Fibroblast of skin of scalp (primary cell): ENCODE measurements at regions not wholly inside any gene's neighbourhood (a gene's known extent, or its start where the extent isn't known, plus 50 kb on each side); places are given as distances from the start of the nearest gene placed in this dataset.

Source experiments
- DNase-seq: peaks from one replicate; pipeline ENCODE4 v3.0.0-alpha.2; 2013

DNA sequence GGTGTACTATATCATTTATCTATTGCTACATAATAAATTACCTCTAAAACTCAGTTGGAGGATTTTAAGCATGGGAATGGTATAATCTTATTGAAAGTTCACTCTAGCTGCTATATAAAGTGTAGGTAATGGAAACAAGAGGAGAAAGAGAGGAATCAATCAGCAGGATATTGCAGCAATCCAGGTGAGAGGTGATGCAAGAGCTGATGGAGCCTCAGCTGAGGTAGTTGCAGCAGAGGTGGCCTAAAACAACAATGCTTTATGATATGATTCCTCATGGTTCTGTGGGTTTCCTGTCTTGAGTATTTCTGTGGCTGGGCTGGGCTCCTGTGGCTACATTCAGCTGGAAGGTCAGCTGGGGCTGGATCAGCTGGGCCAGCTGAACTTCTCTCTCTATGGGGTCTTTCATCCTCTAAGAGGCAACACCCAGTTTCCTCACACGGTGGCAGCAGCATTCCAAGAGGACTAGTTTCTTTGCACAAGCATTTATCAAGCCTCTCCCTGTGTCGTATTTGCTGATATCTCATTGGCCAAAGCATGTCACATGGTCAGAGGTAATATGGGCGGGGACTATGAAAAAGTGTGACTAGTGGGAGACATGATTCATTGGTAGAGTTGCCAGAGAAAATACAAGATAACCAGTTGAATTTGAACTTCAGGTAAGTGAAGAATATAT lies 135.4 kb upstream of the LARGE1 start:
- no peak for DNase-seq

DNA sequence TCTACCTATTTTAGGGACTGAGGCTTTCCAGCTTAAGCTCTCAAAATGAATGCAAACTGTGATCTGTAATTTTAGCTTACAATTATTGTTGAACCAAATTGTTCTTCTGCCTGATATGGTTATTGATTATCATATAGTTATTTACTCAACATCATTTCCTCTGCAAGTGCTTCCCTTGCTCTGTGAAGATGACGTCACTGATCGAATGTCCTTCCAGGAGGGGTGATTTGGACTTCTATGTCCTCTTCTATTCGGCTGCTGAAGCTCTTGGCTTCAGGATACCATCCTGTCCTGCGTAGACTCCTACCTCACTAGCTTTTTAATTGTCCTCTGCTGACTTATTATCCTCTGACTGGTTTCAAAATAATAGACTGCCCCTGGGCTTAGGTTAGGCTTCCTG lies 137.4 kb upstream of the LARGE1 start:
- no peak for DNase-seq

DNA sequence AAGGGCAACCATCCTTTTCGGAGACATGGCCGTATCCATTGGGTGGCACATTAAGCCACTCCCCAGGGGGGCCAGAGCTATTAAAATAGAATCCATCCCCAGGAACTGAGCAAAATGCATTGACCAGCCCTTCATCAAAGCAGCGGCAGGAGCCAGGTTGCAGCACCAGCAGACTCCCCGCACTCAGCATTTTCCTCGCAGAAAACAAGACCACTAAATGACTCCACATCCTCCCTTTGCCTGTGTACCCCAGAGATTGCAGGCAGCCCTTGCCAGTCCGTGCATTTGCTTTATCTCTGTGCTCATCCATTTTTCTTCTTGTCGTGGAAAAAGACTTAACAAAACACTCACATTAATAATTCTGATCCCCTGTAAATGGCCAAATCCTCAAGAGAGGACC lies 144.4 kb upstream of the LARGE1 start:
- no peak for DNase-seq

DNA sequence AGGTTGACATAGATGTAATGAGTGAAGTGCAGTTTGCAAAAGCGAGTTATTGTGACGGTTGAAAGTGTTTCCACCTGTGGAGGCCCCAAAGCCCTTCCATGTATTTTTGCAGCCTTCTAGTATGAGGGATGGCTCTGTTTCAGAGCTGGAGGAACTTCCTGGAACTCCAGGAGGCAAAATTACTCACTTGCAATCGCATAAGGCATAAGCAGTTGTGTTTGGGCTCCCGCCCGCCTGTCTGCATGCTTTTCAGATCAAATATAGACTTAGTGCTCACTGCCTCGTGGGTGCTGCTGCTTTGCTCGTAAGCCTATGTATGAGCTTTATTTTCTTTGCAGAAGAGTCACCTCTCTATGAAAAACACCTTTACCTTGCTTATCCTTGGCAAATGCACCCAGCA lies 146.8 kb upstream of the LARGE1 start:
- no peak for DNase-seq

DNA sequence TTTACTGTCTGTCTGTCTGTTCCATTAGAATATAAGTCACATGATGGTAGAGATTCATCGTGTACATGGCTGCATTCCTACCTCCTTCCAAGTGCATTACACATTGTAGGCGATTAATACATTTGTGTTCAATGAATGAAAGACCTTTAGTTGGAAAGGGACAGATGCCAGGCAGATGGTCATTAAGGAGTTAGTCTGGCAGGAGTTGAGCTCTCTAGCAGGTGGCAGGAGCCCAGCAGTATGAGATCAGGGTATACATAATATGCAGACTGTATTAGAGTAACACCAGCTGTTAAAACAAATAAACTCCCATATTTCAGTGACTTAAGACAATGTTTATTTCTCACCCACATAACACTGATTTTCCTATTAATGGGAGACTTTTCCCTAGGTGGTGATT lies 147.7 kb upstream of the LARGE1 start:
- no peak for DNase-seq

DNA sequence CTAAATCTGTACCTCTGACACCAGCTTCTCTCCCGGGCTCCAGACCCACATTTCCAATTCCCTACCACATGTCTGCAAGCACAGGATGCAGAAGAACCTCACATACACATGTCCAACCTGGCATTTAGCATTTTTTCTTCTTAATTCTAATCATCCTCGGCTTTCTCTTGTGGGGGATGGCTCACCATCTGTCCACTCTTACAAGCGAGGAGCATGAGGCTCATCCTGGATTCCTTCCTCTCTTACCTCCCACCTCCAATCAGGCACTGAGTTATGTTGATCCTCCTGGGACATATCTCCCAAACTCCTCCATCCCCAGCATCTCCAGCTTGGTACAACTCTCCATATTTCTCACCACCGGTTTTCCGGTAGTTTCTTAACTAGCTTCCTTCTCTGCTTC lies 149.8 kb upstream of the LARGE1 start:
- no peak for DNase-seq

DNA sequence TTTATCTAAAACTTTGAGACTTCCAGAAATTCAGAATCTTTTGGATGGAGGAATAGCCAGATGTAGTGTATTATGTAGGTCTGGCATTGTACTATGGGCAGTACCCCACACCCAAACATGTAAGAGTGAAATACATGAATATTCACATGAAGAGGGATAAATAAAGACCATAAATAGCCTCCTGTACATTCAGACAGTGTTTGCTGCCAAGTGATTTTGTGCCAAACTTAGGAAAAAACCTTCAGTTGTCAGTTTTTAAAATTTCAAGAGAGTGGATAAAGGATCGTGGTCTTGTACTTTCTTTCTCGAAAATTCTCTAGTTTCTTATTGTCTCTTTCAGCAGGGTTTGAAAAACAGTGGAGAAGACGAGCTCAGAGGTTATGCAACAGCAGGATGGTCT lies 150.3 kb upstream of the LARGE1 start:
- no peak for DNase-seq

DNA sequence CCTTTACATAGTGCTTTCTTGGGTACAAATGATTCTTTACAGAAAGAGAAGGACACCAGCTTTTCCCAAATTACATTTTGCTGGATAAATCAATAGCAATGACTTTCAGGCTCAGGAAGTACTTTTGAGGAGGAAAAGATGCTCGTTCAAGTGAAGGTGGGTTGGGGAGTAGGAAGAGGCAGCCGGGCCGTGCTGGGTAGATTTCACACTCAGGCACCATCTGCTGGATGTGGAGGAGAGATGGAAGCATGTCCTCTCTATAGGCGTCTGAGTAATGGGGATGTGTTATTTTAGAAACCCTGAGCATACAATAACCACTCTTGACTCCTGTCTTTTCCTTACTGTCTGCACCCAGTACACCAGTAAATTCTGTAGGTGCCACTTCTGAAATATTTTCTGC lies 152.3 kb upstream of the LARGE1 start:
- no peak for DNase-seq

DNA sequence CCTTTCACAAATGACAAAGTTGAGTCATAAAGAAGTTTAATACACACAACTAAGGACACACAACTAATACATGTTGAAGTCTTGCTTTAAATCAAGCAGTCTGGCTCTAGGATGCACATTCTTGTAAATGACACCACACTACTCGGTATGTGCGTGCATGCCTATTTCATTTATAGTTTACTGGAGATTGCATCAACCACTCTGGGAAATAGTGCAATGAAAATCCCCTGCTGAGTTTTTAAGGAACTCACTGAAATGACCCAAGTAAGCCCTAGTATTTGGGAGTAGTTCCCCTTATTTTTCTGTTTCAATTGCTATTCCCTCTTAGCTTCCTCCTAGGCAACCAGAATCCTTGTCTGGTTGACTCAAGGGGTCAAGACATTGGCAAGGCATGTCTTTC lies 160.2 kb upstream of the LARGE1 start:
- DNase-seq: peak; percentile 18

DNA sequence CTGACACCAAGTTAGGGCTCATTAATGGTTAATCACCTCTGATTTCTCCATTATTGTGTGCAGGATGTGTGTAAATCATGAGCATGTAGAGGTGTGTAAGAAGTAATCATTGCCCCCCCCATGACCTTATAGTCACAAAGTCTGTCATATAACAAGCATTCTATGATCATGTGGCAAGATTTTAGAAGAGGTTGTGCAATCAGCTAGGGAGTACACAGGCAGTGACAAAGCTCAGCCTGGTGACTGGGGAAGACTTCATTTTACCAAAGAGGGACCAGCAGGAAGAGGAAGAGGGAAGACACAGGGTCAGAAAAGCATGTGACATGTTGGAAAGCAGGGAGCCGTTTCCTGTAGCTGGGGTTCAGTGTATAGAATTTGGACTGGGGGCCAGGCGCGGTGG lies 176.5 kb upstream of the LARGE1 start:
- DNase-seq: no peak

DNA sequence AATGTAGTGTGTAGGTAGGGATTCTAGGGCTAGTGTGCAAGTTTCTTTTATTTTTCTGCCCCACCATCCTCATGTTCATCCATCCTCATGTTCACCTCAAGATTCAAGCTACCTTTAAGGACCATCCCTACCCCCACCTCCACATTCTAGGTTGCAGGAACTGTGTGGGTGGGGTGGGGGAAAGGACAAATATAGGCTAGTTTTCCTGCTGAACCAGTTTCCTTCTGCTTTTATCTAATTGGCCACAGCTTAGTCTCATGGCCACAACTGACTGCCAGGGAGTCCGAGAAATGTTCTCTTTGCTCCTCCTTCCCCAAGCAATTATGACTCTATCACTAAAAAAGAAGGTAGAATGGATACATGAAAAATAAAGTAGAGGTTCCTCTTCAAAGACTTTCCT lies 179.0 kb upstream of the LARGE1 start:
- DNase-seq: no peak

DNA sequence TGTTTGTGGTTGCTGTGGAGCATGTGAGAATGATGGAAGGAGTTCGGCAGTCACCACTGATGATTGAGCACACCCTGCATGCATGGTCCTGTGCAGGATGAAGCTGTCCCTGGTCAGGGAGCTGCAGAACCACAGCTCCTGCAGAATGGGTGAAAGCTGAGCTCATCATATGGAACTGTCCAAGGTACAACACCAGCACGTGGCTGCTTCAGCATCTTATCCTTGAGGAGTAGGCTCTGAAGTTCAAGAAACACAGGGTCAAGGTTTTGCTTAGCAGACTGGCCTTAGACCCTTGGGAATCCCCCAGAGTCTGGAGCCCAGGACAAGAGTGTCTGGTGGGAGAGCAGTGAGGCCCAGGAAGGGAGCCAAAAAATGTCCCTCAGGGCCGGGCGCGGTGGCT lies 182.4 kb upstream of the LARGE1 start:
- no peak for DNase-seq

DNA sequence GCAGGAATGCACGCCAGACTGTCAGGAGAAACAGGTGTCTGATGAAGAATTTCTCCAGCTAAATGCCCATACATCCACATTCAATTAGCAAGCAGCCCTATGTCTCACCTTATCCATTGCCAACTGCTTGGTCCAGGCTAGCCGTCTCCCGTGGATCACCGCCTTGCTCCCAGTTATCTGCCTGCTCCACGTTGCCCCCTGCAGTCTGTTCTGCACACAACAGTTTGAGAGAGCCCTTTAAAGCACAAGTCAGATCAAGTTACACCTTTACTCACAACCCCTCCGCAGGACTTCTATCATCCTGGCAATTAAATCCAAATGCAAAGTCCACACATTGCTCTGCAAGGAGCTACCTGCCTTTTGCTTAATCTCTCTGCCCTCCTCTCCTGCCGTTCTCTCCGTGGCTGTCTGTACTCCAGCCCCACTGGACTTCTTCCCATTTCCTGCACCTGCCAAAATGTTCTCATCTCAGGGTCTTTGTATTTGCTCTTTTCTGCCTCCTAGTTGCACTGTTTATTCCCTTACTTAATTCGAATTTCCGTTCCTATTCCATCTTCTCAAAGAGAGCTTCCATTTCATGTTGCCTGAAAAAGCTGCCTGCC lies 185.3 kb upstream of the LARGE1 start:
- DNase-seq: peak; percentile 0

DNA sequence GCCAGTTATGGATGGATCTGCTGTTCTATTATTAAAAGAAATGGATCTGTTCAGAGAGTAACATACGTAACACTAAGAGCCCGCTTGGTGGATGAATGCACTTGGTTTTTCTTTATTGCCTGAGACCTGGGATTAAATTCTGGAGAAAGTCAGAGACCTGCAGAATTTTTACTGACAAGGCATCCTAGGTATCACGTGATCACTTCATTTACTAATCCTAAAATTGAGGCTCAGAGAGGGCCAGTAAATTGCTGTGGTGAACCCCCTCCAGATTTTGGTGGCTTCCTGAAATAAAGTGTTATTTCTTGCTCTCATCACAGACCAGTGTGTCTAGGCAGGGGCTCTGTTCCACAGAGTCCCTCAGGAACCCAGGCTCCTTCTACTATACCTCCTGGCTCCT lies 187.9 kb upstream of the LARGE1 start:
- DNase-seq: no peak

DNA sequence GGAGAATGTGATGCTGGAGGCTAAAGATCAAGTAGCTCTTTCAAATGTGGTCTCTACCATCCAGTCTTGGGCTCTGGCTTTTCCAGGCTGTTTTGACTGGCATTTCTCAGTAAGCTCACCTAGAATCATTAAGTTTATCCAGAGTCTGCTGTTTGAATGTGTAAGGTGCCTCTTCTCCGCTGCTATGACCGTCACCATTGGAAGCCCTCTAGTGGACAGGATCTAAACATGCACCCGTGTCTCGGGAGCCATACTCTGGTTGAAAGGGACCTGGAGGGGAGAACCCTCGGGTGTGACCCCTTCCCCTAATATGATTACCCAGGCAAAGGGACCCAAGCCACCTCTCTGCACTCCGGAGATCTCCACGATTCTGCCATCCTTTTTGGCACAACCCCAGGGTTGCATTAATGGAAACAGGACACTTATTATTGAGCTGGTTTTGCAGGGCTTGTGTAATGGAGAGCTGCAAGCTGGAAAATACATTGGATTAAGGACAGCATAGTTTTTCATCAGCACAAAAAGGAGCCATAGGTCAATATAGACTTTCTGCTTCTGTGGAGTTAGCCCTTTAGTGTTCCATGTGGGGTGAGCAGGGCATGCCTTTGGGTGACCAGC lies 191.0 kb upstream of the LARGE1 start:
- DNase-seq: peak; percentile 22

DNA sequence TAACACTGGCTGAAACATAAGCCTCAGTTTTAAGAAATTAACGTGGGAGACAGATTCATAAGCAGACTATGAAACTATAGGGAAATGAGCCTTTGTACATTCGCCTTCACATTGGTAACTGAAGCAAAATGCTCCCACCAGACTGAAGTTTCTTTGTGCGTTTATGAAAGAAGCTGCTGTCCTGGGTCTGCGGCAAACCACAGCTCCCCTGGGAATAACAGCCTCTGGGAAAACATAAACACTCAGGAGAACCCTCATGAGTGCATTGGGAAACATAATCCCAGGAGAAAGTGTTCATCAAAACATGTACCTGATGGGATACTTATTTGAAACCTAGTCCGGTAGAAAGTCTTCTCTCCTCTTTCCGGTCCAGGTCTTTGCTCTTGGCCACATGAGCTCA lies 193.1 kb upstream of the LARGE1 start:
- no peak for DNase-seq

DNA sequence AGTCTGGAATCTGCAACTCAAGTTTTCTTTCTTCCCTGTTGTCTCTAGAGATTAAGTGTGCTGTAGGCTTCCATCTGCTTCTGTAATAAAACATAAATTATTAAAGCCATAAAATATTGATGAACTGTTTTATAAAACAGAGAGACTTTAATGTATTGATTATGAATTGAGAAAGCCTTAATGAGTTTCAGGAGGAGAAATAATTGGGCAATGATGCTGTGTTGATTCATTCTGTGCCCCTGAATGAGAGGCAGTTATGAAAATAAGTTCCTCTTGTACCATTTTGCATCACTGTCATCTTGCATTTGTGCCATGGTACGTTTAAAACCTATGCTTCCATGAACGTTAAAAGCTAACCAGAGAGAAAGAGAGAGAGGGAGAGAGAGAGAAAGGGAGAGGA lies 194.1 kb upstream of the LARGE1 start:
- DNase-seq: no peak

DNA sequence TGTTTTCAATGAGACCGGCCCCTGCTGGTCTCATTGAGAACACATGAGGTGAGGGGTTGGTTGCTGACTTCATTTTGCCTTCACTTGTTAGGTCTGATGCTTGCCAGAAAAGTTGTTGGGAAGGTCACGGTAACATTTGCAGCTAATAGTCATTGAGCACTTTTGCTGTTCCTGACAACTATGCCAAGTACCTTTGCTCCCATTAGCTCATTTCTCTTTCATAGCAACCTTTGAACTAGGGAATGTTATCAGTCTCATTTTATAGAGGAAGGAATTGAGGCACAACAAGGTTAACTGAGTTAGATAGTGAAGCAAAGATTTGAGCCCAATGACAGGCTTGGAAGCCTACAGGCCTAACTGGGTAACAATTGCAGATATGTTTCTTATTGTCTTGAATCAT lies 195.4 kb upstream of the LARGE1 start:
- no peak for DNase-seq

DNA sequence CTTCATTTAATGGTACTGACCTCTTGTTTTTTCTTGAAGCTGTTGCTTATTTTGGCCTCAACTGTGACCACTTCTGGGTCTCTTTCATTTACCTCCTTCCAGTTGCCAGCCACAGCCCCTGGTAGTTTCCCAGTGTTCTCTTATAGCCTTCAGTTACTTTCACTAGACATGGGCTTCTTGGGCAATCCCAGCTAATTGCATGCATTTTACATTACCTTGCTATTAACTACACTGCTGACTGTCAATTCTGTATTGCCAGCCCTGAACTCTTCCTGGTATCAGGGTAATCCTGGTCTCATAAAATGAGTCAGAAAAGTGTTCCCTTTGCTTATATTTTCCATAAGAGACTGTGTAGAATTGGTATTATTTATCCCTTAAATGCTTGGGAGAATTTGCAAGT lies 195.8 kb upstream of the LARGE1 start:
- no peak for DNase-seq

DNA sequence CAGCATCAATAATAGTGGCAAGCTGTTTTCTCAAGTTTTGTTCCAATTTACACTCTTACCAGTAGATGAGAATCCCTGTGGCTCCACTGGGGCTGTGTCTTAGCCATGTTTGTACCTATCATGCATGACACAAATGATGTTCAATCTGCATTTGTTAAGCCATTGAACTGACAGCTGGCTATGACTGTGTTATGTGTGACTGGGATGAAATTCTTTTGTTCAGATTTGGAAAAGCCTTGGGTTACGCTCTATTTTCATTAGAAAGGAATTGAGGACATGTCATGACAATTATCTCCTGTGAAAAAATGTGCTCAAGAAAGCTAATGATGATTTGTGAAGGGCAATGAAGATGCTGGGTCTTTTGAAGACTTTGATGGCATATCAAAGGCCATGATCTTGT lies 201.8 kb upstream of the LARGE1 start:
- DNase-seq: no peak

DNA sequence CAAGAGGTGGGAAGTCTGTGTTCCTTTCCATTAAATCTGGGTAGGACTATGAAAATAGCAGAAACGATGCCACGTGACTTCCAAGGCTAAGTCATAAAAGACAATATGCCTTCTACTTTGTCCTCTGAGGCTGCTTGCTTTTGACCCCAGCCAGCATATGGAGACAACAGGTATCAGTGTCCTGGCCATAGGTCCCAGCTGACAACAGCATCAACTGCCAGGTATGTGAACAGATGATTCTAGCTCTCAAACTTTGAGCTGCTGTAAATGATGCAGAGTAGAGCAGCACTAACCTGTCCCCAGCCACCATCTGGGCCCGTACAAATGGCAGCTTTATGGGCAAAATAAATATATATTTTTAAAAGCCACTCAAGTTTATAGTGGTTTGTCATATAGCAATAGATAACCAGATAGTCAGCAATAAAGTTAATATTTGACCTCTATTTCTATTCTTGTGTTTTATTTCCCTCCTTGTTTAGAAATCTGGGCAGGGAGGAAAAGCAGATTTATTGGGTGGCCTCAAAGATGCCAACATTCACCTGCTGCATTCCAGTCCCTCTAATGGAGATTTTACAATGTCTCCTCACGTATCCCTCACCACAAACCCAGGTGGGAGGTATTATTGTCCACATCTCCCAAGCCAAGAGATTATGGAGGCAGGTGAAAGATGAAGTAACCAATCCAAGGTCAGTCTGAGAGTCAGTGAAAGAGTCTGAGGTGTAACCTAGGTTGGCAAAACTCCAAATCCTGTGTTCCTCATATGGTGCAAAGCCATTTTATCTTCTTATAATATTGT lies 209.6 kb upstream of the LARGE1 start:
- no peak for DNase-seq

DNA sequence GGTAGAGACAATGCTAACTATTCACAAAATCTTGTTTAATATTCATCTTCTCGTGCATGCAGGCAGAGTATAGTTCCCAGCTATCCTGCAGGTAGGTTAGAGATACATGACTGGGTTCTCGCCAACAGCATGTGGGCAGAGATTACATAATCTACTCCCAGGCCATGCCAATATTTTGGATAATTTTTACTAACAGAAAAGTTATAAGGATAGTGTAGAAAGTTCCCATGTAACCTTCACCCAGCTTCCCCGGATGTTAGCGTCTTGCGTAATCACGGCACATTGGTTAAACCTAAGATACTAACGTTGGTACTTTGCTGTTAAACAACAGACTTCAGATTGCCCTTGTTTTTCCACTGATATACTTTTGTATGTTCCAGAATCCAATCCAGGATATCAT lies 215.5 kb upstream of the LARGE1 start:
- DNase-seq: no peak

DNA sequence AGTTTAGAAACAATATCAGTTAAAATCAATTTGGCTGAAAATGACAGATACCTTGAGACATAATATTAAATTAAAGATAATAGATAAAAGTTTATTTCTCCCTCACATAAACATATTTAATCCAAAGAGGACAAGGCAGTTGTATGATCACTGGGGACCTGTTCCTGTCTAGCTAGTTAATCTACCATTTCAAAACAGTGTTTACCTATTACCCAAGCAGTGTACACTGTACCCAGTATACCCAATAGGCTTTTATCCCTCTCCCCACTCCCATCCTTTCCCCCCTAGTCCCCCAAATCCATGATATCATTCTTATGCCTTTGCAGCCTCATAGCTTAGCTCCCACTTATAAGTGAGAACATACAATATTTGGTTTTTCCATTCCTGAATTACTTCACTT lies 229.7 kb upstream of the LARGE1 start:
- no peak for DNase-seq

DNA sequence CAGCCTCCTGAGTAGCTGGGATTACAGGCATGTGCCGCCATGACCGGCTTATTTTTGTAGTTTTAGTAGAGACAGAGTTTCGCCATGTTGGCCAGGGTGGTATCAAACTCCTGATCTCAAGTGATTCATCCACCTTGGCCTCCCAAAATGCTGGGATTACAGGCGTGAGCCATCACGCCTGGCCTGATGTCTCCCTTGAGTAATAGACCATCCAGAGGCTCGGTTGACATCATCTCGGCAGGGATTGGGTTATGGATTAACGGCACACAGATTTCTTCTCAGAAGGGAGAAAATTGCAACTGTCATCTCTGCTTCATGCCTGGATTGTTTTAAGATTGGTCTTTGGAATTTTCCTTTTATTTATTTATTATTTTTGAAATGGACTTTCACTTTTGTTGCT lies 239.2 kb upstream of the LARGE1 start:
- DNase-seq: no peak
